Stomach (tissue), 8 donors: ENCODE measurements at regions not wholly inside any gene's neighbourhood (a gene's known extent, or its start where the extent isn't known, plus 50 kb on each side); places are given as distances from the start of the nearest gene placed in this dataset.

Experiments
- DNase-seq, 2 donors: peaks; one replicate each; pipeline versions ENCODE4 v3.0.0 to v3.0.0-alpha.2; 2013 to 2019
- H3K27ac ChIP-seq, 5 donors: fragments of 200-600 bp in 4 of 5; sonication (generic) in 4 of 5; one replicate each; pipeline ENCODE4 v1.5.1; 2013 to 2019; ENCODE audit warnings: mild to moderate bottlenecking in 1 of 5, moderate library complexity in 1 of 5
- H3K27me3 ChIP-seq, 3 donors: fragments of 200-600 bp; sonication (generic); one replicate each; pipeline ENCODE4 v1.5.1; 2017 to 2019; ENCODE audit warnings: mixed run types in 1 of 3
- H3K36me3 ChIP-seq, 4 donors: fragments of 200-600 bp; sonication (generic); 1 replicate in 3 of 4; 2 replicates in 1 of 4; pipeline ENCODE4 v1.5.1; 2016 to 2019
- H3K4me1 ChIP-seq, 4 donors: fragments of 200-600 bp; sonication (generic); one replicate each; pipeline ENCODE4 v1.5.1; 2016 to 2019
- H3K4me3 ChIP-seq, 4 donors: fragments of 200-600 bp; sonication (generic) in 3 of 4; one replicate each; pipeline ENCODE4 v1.5.1; 2016 to 2019; ENCODE audit warnings: mild to moderate bottlenecking in 1 of 4
- H3K9me3 ChIP-seq, 4 donors: fragments of 200-600 bp; sonication (generic); one replicate each; pipeline ENCODE4 v1.5.1; 2016 to 2019
- CTCF ChIP-seq, 7 experiments: fragments of 450-650 bp in 4 of 7; fragments of 200-600 bp in 3 of 7; sonication (generic) in 3 of 7; IDR thresholded peaks; one replicate each; pipeline ENCODE4 v1.5.1; 2016 to 2019; ENCODE audit warnings: antibody characterized with exemption in 7 of 7, control low read depth in 2 of 7, mild to moderate bottlenecking in 1 of 7
- EP300 ChIP-seq: sonication (generic); formaldehyde crosslinking; IDR thresholded peaks from one replicate; pipeline ENCODE4 v1.6.1; 2017; ENCODE audit warnings: antibody characterized with exemption
- POLR2A ChIP-seq, 4 donors: fragments of 450-650 bp; IDR thresholded peaks; one replicate each; pipeline ENCODE4 v1.6.1; 2016; ENCODE audit warnings: antibody characterized with exemption in 4 of 4, control low read depth in 2 of 4, mild to moderate bottlenecking in 1 of 4, moderate library complexity in 1 of 4
- POLR2AphosphoS5 ChIP-seq, 3 donors: sonication (generic); formaldehyde crosslinking; IDR thresholded peaks; one replicate each; pipeline ENCODE4 v1.6.1; 2016; ENCODE audit warnings: antibody characterized with exemption in 3 of 3
- WGBS, 5 donors: extraction: QIAGEN DNeasy Blood & Tissue Kit in 3 of 5; methylation state at CpG; one replicate each; pipeline versions ENCODE4 v1.1.5 to v1.1.7; 2013 to 2018; 5-methylcytosine and 5-hydroxymethylcytosine counted together
- intact Hi-C: fragments of 100-400 bp; cut with DNase I; formaldehyde crosslinking; loops from one replicate; pipeline ENCODE4 v1.15.1; 2023; ENCODE audit warnings: low total_unique reads
- donor health status: healthy with polysubstance abuse.
- donor health status: Bipolar disorder and iron deficiency.
- donor health status: healthy.

GRCh38 chr2:103805746-103806145 is 1043.9 kb downstream of the TMEM182 start:
- no peaks in the 10 kb centered on the region for H3K27me3 ChIP-seq
- H3K4me1 ChIP-seq: no peaks in the 10 kb centered on the region
- H3K4me3 ChIP-seq: no peak overlapping the region
- no peaks in the 10 kb centered on the region for H3K36me3 ChIP-seq
- intact Hi-C loops: no loop called here
- H3K9me3 ChIP-seq: peaks cover 0 to 4% (median 0%) of the 10 kb centered on the region in 4 donors
- TF ChIP-seq CTCF (IDR thresholded peaks at IDR 0.05): no peak
- WGBS, 5 donors: 84 to 95% (median 89%) methylated on average over 3 of the region's 3 CpGs
- DNase-seq: no peak
- H3K27ac ChIP-seq: no peak overlapping the region

GRCh38 chr2:103808814-103809213 is 1045.1 kb upstream of the POU3F3 start:
- intact Hi-C loops: no loop called here
- no peak overlapping the region for H3K27ac ChIP-seq
- DNase-seq: no peak
- no peaks in the 10 kb centered on the region for H3K36me3 ChIP-seq
- no peak overlapping the region for H3K4me3 ChIP-seq
- no peaks in the 10 kb centered on the region for H3K4me1 ChIP-seq
- no peaks in the 10 kb centered on the region for H3K9me3 ChIP-seq
- no peaks in the 10 kb centered on the region for H3K27me3 ChIP-seq
- 61 to 72% (median 66%) methylated on average over 8 of the region's 8 CpGs for WGBS, 5 donors
- no peak for TF ChIP-seq EP300
- TF ChIP-seq POLR2AphosphoS5 (IDR thresholded peaks at IDR 0.05): no peak
- no peak for TF ChIP-seq CTCF (IDR thresholded peaks at IDR 0.05)
- no peak for TF ChIP-seq POLR2A (IDR thresholded peaks at IDR 0.05)

- Histone ChIP-seq H3K4me1 (no peaks in the 10 kb centered on the region), H3K27me3 (no peaks in the 10 kb centered on the region), H3K36me3 (no peaks in the 10 kb centered on the region), H3K9me3 (no peaks in the 10 kb centered on the region), H3K27ac (no peak overlapping the region), H3K4me3 (no peak overlapping the region)
- TF ChIP-seq CTCF (IDR thresholded peaks at IDR 0.05) (no peak), POLR2A (IDR thresholded peaks at IDR 0.05) (no peak), EP300 (no peak), POLR2AphosphoS5 (IDR thresholded peaks at IDR 0.05) (no peak)
- intact Hi-C loops: no loop called here
- DNase-seq: no peak
- WGBS, 5 donors: 59 to 71% (median 65%) methylated on average over 7 of the region's 7 CpGs
These were observed 1044.5 kb upstream of the POU3F3 start for GRCh38 chr2:103809415-103809814.

GRCh38 chr2:103809941-103810441 is 1043.9 kb upstream of the POU3F3 start:
- no peak overlapping the region for H3K4me3 ChIP-seq
- TF ChIP-seq POLR2A (IDR thresholded peaks at IDR 0.05) (no peak), POLR2AphosphoS5 (IDR thresholded peaks at IDR 0.05) (no peak), CTCF (IDR thresholded peaks at IDR 0.05) (no peak), EP300 (no peak)
- 42 to 60% (median 57%) methylated on average over 7 of the region's 7 CpGs for WGBS, 5 donors
- no peaks in the 10 kb centered on the region for H3K9me3 ChIP-seq
- no peak overlapping the region for H3K27ac ChIP-seq
- H3K4me1 ChIP-seq: no peaks in the 10 kb centered on the region
- intact Hi-C loops: no loop called here
- H3K27me3 ChIP-seq: no peaks in the 10 kb centered on the region
- no peaks in the 10 kb centered on the region for H3K36me3 ChIP-seq
- no peak for DNase-seq
